Ishikawa (cell line): ENCODE measurements at regions not wholly inside any gene's neighbourhood (a gene's known extent, or its start where the extent isn't known, plus 50 kb on each side); places are given as distances from the start of the nearest gene placed in this dataset.

Experiments used
- CEBPB ChIP-seq: IDR thresholded peaks from 2 replicates; pipeline ENCODE4 v1.6.1; 2012
- CREB1 ChIP-seq: IDR thresholded peaks from 2 replicates; pipeline ENCODE4 v1.6.1; 2012; ENCODE audit warnings: low read depth
- EGR1 ChIP-seq: IDR thresholded peaks from 2 replicates; pipeline ENCODE4 v1.6.1; 2012
- EP300 ChIP-seq: IDR thresholded peaks from 2 replicates; pipeline ENCODE4 v1.6.1; 2012; ENCODE audit warnings: borderline replicate concordance
- FOXM1 ChIP-seq: IDR thresholded peaks from 2 replicates; pipeline ENCODE4 v1.6.1; 2012; ENCODE audit warnings: low read depth, borderline replicate concordance
- MAX ChIP-seq: IDR thresholded peaks from 2 replicates; pipeline ENCODE4 v1.6.1; 2012
- RAD21 ChIP-seq: IDR thresholded peaks from 2 replicates; pipeline ENCODE4 v1.6.1; 2012; ENCODE audit warnings: low read depth
- TAF1 ChIP-seq: IDR thresholded peaks from 2 replicates; pipeline ENCODE4 v1.6.1; 2012; ENCODE audit warnings: low read depth, mild to moderate bottlenecking
- TCF12 ChIP-seq: IDR thresholded peaks from 2 replicates; pipeline ENCODE4 v1.6.1; 2012; ENCODE audit warnings: low read depth
- TF ChIP-seq, protein P1 (sequence below): IDR thresholded peaks from 2 replicates; pipeline ENCODE4 v1.6.1; 2012; ENCODE audit warnings: low read depth, mild to moderate bottlenecking

DNA sequence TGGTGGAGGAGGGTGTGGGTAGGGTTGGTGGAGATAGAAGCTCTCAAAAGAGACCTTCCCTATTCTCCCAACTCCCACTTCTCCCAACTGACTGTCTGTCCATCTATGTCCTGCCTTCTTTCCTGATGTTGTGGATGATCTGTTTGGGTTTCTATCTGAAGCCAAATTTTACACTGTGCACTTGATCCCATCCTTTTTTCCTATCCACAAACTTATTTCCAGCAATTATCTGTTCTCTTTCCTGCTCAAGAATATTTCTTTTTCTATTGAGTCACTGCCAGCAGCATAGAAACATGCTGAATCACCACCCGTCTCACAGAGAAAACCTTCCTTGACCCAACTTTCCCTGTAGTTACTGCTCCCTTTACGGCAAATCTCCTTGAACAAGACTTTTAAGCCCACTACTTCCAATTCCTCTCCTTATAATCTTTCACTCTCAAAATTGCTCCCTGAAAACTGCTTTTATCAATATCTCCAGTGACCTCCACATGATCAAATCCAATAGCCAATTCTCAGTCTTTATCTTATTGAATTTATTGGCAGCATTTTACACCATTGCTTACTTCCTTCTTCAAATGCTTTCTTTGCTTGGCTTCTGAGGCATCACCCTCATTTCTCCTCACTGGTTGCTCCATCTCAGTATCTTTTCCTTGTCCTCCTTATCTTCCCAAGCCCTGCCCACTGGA, 141.2 kb upstream of the SLC7A14 start:
- TF ChIP-seq RAD21 (no peak), TAF1 (no peak), FOXM1 (no peak), CEBPB (no peak), EP300 (no peak), EGR1 (no peak), MAX (no peak), TCF12 (no peak), CREB1 (no peak)
- TF ChIP-seq, protein P1, sequence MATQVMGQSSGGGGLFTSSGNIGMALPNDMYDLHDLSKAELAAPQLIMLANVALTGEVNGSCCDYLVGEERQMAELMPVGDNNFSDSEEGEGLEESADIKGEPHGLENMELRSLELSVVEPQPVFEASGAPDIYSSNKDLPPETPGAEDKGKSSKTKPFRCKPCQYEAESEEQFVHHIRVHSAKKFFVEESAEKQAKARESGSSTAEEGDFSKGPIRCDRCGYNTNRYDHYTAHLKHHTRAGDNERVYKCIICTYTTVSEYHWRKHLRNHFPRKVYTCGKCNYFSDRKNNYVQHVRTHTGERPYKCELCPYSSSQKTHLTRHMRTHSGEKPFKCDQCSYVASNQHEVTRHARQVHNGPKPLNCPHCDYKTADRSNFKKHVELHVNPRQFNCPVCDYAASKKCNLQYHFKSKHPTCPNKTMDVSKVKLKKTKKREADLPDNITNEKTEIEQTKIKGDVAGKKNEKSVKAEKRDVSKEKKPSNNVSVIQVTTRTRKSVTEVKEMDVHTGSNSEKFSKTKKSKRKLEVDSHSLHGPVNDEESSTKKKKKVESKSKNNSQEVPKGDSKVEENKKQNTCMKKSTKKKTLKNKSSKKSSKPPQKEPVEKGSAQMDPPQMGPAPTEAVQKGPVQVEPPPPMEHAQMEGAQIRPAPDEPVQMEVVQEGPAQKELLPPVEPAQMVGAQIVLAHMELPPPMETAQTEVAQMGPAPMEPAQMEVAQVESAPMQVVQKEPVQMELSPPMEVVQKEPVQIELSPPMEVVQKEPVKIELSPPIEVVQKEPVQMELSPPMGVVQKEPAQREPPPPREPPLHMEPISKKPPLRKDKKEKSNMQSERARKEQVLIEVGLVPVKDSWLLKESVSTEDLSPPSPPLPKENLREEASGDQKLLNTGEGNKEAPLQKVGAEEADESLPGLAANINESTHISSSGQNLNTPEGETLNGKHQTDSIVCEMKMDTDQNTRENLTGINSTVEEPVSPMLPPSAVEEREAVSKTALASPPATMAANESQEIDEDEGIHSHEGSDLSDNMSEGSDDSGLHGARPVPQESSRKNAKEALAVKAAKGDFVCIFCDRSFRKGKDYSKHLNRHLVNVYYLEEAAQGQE, result no peak
